ENCODE measurements at regions not wholly inside any gene's neighbourhood (a gene's known extent, or its start where the extent isn't known, plus 50 kb on each side); places are given as distances from the start of the nearest gene placed in this dataset.

DNA sequence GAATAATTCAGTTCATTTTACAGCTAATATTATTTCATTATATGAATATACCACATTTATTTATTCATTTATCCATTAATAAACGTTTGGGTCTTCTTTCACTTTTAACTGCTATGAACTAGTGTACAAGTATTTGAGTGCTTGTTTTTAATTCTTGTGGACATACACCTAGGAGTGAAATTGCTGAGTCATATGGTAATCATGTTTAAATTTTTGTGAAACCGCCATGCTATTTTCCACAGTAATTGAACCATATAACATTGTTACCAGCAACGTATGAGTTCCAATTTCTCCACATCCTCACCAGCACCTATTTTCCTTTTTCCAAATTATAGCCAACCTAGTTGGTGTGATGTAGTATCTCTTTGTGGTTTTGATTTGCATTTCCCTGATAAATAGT is 388.2 kb downstream of the MAGEE1 start:
- TF ChIP-seq FOXP2 (optimal IDR thresholded peaks at IDR 0.05; ENCODE audit: control extremely low read depth, extremely low read length, insufficient read depth): no peak
- TF ChIP-seq POLR2AphosphoS5 (IDR thresholded peaks at IDR 0.05; ENCODE audit: borderline replicate concordance, low read depth, low read length): no peak
- no peak for TF ChIP-seq EZH2 (IDR thresholded peaks at IDR 0.05)
